Activated T-helper 2 cell treated with anti-CD3 and anti-CD28 coated beads, Interferon-gamma antibody, Interleukin-2, Interleukin-4, amounts not matched to agents 10 μg/mL and 5 μg/mL and 100 μg/mL, durations not matched to agents 14 hours and 24 hours and 36 hours (primary cell): ENCODE measurements at regions not wholly inside any gene's neighbourhood (a gene's known extent, or its start where the extent isn't known, plus 50 kb on each side); places are given as distances from the start of the nearest gene placed in this dataset.

Source experiments
- DNase-seq: peaks from one replicate; pipeline ENCODE4 v3.0.0; 2021; ENCODE audit warnings: low spot score
- H3K27ac Mint-ChIP-seq: one replicate; pipeline ENCODE4 v1.8.0; 2021; ENCODE audit warnings: mixed read lengths
- H3K27me3 Mint-ChIP-seq: one replicate; pipeline ENCODE4 v1.8.0; 2021; ENCODE audit warnings: low read depth, mixed read lengths
- H3K36me3 Mint-ChIP-seq: one replicate; pipeline ENCODE4 v1.8.0; 2021; ENCODE audit warnings: low read depth, mixed read lengths
- H3K4me1 Mint-ChIP-seq: one replicate; pipeline ENCODE4 v1.8.0; 2021; ENCODE audit warnings: low read depth, mixed read lengths
- H3K4me3 Mint-ChIP-seq: one replicate; pipeline ENCODE4 v1.8.0; 2021; ENCODE audit warnings: low read depth, mild to moderate bottlenecking, moderate library complexity, mixed read lengths
- H3K9me3 Mint-ChIP-seq: one replicate; pipeline ENCODE4 v1.8.0; 2021; ENCODE audit warnings: mixed read lengths
- intact Hi-C: fragments of 100-400 bp; cut with micrococcal nuclease; formaldehyde crosslinking; loops from one replicate; pipeline ENCODE4 v1.15.1; 2023

- Mint-ChIP-seq H3K27me3 (peaks cover 9% of the 10 kb centered on the region), H3K9me3 (no peaks in the 10 kb centered on the region), H3K4me1 (no peaks in the 10 kb centered on the region), H3K27ac (no peak overlapping the region), H3K36me3 (no peaks in the 10 kb centered on the region), H3K4me3 (no peak overlapping the region)
- DNase-seq: no peak
- intact Hi-C loops: no loop called here
Observed at GRCh38 chr21:35905963-35906345, 154.4 kb downstream of the SETD4 start.

GRCh38 chr21:35905096-35905962, 155.0 kb downstream of the SETD4 start:
- Mint-ChIP-seq H3K27ac (no peak overlapping the region), H3K9me3 (no peaks in the 10 kb centered on the region), H3K4me1 (no peaks in the 10 kb centered on the region), H3K4me3 (no peak overlapping the region), H3K27me3 (peaks cover 11% of the 10 kb centered on the region), H3K36me3 (no peaks in the 10 kb centered on the region)
- intact Hi-C loops: no loop called here
- no peak for DNase-seq

GRCh38 chr21:35900539-35900938, 159.8 kb downstream of the SETD4 start:
- intact Hi-C loops: no loop called here
- H3K9me3 Mint-ChIP-seq: no peaks in the 10 kb centered on the region
- H3K27me3 Mint-ChIP-seq: peaks cover 14% of the 10 kb centered on the region
- no peak for DNase-seq
- H3K36me3 Mint-ChIP-seq: no peaks in the 10 kb centered on the region
- H3K4me1 Mint-ChIP-seq: peaks cover 2% of the 10 kb centered on the region
- no peak overlapping the region for H3K27ac Mint-ChIP-seq
- H3K4me3 Mint-ChIP-seq: no peak overlapping the region

GRCh38 chr21:35896060-35896459, 164.3 kb downstream of the SETD4 start:
- Mint-ChIP-seq H3K27ac (no peak overlapping the region), H3K4me1 (peaks cover 2% of the 10 kb centered on the region), H3K36me3 (no peaks in the 10 kb centered on the region), H3K27me3 (peaks cover 5% of the 10 kb centered on the region), H3K4me3 (no peak overlapping the region), H3K9me3 (no peaks in the 10 kb centered on the region)
- DNase-seq: no peak
- intact Hi-C loops: no loop called here

GRCh38 chr21:35895598-35895997, 164.7 kb downstream of the SETD4 start:
- Mint-ChIP-seq H3K27me3 (peaks cover 3% of the 10 kb centered on the region), H3K27ac (no peak overlapping the region), H3K9me3 (no peaks in the 10 kb centered on the region), H3K36me3 (no peaks in the 10 kb centered on the region), H3K4me3 (no peak overlapping the region), H3K4me1 (peaks cover 2% of the 10 kb centered on the region)
- intact Hi-C loops: no loop called here
- DNase-seq: no peak

- peaks cover 12% of the 10 kb centered on the region for H3K27me3 Mint-ChIP-seq
- no peaks in the 10 kb centered on the region for H3K36me3 Mint-ChIP-seq
- H3K4me1 Mint-ChIP-seq: peaks cover 2% of the 10 kb centered on the region
- no peak for DNase-seq
- intact Hi-C loops: no loop called here
- no peak overlapping the region for H3K4me3 Mint-ChIP-seq
- no peak overlapping the region for H3K27ac Mint-ChIP-seq
- no peaks in the 10 kb centered on the region for H3K9me3 Mint-ChIP-seq
Observed at GRCh38 chr21:35893156-35893555, 167.2 kb downstream of the SETD4 start.

GRCh38 chr21:35886887-35887286, 173.4 kb downstream of the SETD4 start:
- Mint-ChIP-seq H3K27me3 (peaks cover 33% of the 10 kb centered on the region), H3K4me3 (no peak overlapping the region), H3K27ac (no peak overlapping the region), H3K9me3 (no peaks in the 10 kb centered on the region), H3K4me1 (no peaks in the 10 kb centered on the region), H3K36me3 (no peaks in the 10 kb centered on the region)
- intact Hi-C loops: no loop called here
- no peak for DNase-seq

- Mint-ChIP-seq H3K36me3 (no peaks in the 10 kb centered on the region), H3K27me3 (peaks cover 33% of the 10 kb centered on the region), H3K9me3 (no peaks in the 10 kb centered on the region), H3K4me1 (no peaks in the 10 kb centered on the region), H3K27ac (no peak overlapping the region), H3K4me3 (no peak overlapping the region)
- intact Hi-C loops: no loop called here
- no peak for DNase-seq
Observed at GRCh38 chr21:35885942-35886541, 174.3 kb downstream of the SETD4 start.

- Mint-ChIP-seq H3K9me3 (no peaks in the 10 kb centered on the region), H3K27me3 (peaks cover 20% of the 10 kb centered on the region), H3K4me3 (no peak overlapping the region), H3K36me3 (no peaks in the 10 kb centered on the region), H3K27ac (no peak overlapping the region), H3K4me1 (no peaks in the 10 kb centered on the region)
- intact Hi-C loops: no loop called here
- DNase-seq: no peak
Observed at GRCh38 chr21:35882791-35883240, 177.5 kb downstream of the SETD4 start.

GRCh38 chr21:35873441-35873840, 186.9 kb downstream of the SETD4 start:
- H3K36me3 Mint-ChIP-seq: no peaks in the 10 kb centered on the region
- no peak for DNase-seq
- intact Hi-C loops: no loop called here
- no peak overlapping the region for H3K27ac Mint-ChIP-seq
- no peaks in the 10 kb centered on the region for H3K4me1 Mint-ChIP-seq
- H3K4me3 Mint-ChIP-seq: no peak overlapping the region
- peaks cover 17% of the 10 kb centered on the region for H3K27me3 Mint-ChIP-seq
- H3K9me3 Mint-ChIP-seq: no peaks in the 10 kb centered on the region

- H3K27ac Mint-ChIP-seq: no peak overlapping the region
- H3K4me3 Mint-ChIP-seq: no peak overlapping the region
- no peak for DNase-seq
- no peaks in the 10 kb centered on the region for H3K4me1 Mint-ChIP-seq
- peaks cover 17% of the 10 kb centered on the region for H3K27me3 Mint-ChIP-seq
- intact Hi-C loops: no loop called here
- H3K9me3 Mint-ChIP-seq: no peaks in the 10 kb centered on the region
- no peaks in the 10 kb centered on the region for H3K36me3 Mint-ChIP-seq
Observed at GRCh38 chr21:35871906-35872305, 188.4 kb downstream of the SETD4 start.

- Mint-ChIP-seq H3K27me3 (peaks cover 14% of the 10 kb centered on the region), H3K9me3 (no peaks in the 10 kb centered on the region), H3K27ac (no peak overlapping the region), H3K36me3 (no peaks in the 10 kb centered on the region), H3K4me3 (no peak overlapping the region), H3K4me1 (no peaks in the 10 kb centered on the region)
- DNase-seq: no peak
- intact Hi-C loops: no loop called here
Observed at GRCh38 chr21:35868869-35869223, 191.5 kb downstream of the SETD4 start.

GRCh38 chr21:35868005-35868868, 192.1 kb downstream of the SETD4 start:
- Mint-ChIP-seq H3K27me3 (peaks cover 16% of the 10 kb centered on the region), H3K27ac (no peak overlapping the region), H3K4me3 (no peak overlapping the region), H3K36me3 (no peaks in the 10 kb centered on the region), H3K4me1 (no peaks in the 10 kb centered on the region), H3K9me3 (no peaks in the 10 kb centered on the region)
- intact Hi-C loops: no loop called here
- DNase-seq: no peak
